ENCODE measurements at regions not wholly inside any gene's neighbourhood (a gene's known extent, or its start where the extent isn't known, plus 50 kb on each side); places are given as distances from the start of the nearest gene placed in this dataset.
"Not testable (repeated sequence)": the region's sequence is repeated elsewhere in the genome, so short reads cannot be mapped to it uniquely, and the experiment has no call there.

DNA sequence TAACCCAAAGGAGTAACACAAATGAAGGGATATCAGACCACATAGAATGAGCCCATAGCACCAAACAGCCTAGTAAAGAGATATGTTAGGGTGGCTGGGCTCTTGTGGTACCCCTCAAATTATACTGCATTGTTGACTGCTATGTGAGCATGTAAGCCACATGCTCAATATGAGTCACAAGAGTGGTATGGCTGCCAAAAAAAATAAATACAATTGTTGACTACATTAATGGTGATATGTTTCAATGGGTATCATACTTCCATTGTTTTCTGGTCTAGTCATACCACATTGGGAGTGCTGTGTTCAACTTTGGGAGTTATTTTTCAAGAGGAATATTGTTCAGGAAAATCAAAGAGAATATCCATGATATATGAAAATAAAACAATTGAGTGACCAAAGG is 162.4 kb upstream of the PIK3R1 start:
- DNase-seq (ENCODE audit: extremely low read depth, low read depth): no peak
- no peak for TF ChIP-seq CTCF (IDR thresholded peaks at IDR 0.05; ENCODE audit: low read depth, low read length)

DNA sequence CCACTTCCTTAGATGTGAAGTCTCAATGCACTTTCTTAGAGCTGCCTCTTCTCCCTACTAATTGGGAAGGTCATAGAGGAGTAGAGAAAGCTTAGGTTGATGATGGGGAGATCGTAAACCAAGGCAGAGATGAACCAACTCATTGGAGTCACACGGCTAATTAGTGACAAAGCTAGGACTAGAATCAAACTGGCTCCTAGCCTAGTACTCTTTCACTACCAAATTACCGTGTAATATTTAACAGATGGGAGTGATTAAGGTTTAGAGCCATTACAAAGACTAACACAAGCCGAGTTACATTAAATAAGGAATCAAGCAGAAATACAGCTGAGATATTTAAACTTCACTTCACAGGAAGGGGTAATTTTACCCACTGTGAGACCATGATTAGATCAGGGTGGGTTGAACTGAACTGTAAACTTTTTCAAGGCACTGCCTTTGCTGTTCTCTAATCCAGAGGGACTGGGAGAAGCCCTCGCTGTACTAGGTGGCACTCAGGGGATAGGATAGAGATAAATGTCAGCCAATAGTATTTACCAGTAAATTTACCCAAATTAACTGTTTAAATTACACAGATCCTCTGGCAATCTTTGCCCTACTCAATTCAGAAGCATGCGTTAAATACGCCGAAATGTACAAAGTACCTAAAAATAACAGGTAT is 166.4 kb upstream of the PIK3R1 start:
- no peak for DNase-seq (ENCODE audit: extremely low read depth, low read depth)
- TF ChIP-seq CTCF (IDR thresholded peaks at IDR 0.05; ENCODE audit: low read depth, low read length): no peak

DNA sequence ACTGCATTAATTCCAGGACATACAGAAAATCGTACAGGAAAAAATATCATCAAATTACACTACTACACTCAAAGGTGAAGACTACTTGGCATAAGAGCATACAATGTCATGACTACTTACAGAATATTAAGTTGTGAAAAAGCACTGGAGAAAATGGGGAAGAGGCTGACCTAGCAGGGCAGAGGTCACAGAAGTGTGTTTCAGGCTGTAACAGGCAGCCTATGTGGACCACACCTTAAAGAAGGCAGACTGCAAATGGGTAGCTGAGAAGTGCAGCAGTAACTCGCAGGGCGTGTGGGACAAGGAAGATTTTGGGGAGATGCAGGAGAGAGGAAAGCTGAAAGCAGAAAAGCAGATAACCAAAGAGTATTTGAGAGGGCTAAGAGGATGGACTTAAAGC is 167.0 kb upstream of the PIK3R1 start:
- DNase-seq (ENCODE audit: extremely low read depth, low read depth): no peak
- TF ChIP-seq CTCF (IDR thresholded peaks at IDR 0.05; ENCODE audit: low read depth, low read length): no peak

GRCh38 chr5:68048054-68048453 is 167.5 kb upstream of the PIK3R1 start:
- not testable (repeated sequence) for DNase-seq (ENCODE audit: extremely low read depth, low read depth)

- DNase-seq (ENCODE audit: extremely low read depth, low read depth): peak; percentile 43
- no peak for TF ChIP-seq CTCF (IDR thresholded peaks at IDR 0.05; ENCODE audit: low read depth, low read length)
Observed at GRCh38 chr5:68047035-68047434, 168.5 kb upstream of the PIK3R1 start.

DNA sequence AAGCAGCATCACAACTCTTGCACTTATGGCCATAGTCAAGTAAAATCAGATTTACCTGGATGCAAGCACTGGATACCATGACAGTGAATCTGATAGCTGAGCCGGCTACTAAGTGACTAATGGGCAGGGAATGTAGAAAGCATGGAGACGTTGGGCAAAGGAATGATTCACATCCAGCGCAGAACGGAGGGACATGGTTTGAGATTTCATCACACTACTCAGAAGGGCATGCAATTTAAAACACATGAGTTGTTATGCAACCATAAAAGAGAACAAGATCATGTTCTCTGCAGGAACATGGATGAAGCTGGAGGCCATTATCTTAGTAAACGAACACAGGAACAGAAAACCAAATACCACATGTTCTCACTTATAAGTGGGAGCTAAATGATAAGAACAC is 169.1 kb upstream of the PIK3R1 start:
- peak; percentile 97 for DNase-seq (ENCODE audit: extremely low read depth, low read depth)

DNA sequence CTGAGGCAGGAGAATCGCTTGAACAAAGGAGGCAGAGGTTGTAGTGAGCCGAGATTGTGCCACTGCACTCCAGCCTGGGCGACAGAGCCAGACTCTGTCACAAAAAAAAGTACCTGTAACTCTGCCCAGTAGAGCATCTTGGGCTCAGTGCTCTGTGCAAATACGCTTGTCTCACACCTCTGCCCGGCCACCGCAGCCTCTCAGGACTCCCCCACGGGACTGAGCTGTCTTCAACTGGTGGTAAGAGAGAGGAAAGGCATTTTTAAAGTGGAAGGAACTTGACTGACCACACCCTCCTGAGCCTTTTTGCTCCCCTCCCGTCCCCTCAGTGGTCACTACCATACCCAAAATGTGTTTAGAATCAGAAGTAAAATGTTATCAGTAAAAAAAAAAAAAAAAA is 174.3 kb upstream of the PIK3R1 start:
- TF ChIP-seq CTCF (IDR thresholded peaks at IDR 0.05; ENCODE audit: low read depth, low read length): no peak
- no peak for DNase-seq (ENCODE audit: extremely low read depth, low read depth)

More for the DNA sequence above, 169.1 kb upstream of the PIK3R1 start:
- TF ChIP-seq CTCF (IDR thresholded peaks at IDR 0.05; ENCODE audit: low read depth, low read length): no peak

DNA sequence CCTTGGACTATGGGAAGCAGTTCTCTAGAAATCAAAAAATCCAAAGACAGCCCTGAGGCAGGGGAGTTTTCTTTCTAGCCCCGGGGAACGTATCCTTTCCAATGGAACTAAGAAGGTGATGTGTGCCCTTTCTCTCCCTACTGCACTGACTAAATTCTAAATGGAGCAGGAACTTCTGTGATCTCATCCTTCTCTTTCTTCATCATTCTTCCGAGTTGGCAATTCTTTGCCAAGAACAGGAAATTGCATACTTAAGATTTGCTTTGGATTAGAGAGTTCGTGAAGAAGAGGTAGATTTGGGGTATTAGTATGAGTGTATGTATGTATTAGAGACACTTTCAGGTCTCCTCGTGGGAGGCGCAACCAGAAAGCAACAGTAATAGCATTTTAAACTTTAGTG is 178.0 kb upstream of the PIK3R1 start:
- no peak for DNase-seq (ENCODE audit: extremely low read depth, low read depth)
- no peak for TF ChIP-seq CTCF (IDR thresholded peaks at IDR 0.05; ENCODE audit: low read depth, low read length)

Measured in AG09319 (cell line).